22Rv1 (cell line): ENCODE measurements at regions not wholly inside any gene's neighbourhood (a gene's known extent, or its start where the extent isn't known, plus 50 kb on each side); places are given as distances from the start of the nearest gene placed in this dataset.
A peak's percentile ranks its signal among the peaks of the same experiment; 100 is the strongest.
"Not testable (repeated sequence)": the region's sequence is repeated elsewhere in the genome, so short reads cannot be mapped to it uniquely, and the experiment has no call there.

ENCODE experiments used
- H3K27ac ChIP-seq: fragments of 450-650 bp; 2 replicates; pipeline ENCODE4 v1.5.1; 2017
- ZFX ChIP-seq: fragments of 450-650 bp; IDR thresholded peaks from 2 replicates; pipeline ENCODE4 v1.6.1; 2017; ENCODE audit warnings: antibody characterized with exemption, borderline replicate concordance
- TF ChIP-seq, protein P1 (sequence below): fragments of 450-650 bp; IDR thresholded peaks from 2 replicates; pipeline ENCODE4 v1.5.1; 2017; ENCODE audit warnings: mild to moderate bottlenecking

DNA sequence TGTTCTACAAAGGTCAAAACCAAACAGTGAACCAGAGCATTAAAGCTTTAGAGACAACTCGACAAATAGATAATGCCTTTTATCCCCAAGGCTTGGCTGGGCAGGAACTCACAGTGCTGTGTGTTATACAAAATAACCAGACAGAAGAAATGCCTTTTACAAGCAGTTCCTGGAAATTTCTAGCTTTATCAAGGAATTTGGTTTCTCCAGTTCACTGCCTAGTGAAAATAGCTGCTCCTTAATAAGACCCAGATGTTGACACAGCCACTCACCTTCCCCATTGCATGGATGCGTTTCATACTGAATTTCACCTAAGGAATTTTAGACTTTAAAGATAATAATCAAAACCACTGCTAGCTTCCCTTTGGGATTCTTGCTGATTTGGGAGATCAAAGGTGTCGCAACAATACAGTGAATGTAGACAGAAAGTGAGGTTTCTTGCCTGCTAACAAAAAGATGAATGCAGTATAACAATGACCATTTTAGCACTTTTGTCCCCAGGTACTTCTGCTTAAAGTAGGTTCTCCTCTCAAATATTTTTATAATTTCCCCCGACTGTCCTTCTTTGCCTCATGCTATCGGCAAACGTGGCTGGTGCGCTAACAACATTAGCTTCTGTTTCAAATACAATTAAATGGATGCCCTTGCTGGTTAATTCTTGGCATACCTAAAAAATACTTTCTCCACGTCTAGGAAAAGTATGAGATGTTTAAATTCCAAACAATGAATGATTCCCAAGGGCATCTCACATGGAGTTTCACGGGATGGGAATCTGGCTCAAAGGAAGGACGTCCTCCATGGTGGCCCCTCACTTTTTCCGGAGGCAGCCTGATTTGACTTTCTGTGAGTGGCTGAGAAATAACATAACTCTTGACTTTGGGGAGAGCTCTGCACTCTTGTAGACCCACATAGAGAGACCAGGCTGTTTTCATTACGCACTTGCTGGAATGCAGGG is 162.4 kb downstream of the C12orf75 start:
- no peak overlapping the region for H3K27ac ChIP-seq
- TF ChIP-seq, protein P1, sequence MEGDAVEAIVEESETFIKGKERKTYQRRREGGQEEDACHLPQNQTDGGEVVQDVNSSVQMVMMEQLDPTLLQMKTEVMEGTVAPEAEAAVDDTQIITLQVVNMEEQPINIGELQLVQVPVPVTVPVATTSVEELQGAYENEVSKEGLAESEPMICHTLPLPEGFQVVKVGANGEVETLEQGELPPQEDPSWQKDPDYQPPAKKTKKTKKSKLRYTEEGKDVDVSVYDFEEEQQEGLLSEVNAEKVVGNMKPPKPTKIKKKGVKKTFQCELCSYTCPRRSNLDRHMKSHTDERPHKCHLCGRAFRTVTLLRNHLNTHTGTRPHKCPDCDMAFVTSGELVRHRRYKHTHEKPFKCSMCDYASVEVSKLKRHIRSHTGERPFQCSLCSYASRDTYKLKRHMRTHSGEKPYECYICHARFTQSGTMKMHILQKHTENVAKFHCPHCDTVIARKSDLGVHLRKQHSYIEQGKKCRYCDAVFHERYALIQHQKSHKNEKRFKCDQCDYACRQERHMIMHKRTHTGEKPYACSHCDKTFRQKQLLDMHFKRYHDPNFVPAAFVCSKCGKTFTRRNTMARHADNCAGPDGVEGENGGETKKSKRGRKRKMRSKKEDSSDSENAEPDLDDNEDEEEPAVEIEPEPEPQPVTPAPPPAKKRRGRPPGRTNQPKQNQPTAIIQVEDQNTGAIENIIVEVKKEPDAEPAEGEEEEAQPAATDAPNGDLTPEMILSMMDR: no peak
- TF ChIP-seq ZFX: no peak

DNA sequence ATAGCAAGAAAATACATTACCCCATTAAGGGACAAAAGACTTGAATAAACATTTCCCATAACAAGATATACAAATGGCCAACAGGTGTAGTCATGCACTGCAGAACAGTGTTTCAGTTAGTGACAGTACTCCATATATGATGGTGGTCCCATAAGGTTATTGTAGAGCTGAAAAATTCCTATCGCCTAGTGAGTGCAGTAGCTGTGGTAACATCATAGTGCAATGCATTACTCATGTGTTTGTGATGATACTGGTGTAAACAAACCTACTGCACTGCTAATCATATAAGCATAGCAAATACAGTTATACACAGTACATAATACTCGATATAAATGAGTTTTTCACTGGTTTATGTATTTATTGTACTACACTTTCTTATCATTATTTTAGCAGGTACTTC is 168.7 kb downstream of the C12orf75 start:
- TF ChIP-seq, protein P1: no peak
- no peak for TF ChIP-seq ZFX
- no peak overlapping the region for H3K27ac ChIP-seq

DNA sequence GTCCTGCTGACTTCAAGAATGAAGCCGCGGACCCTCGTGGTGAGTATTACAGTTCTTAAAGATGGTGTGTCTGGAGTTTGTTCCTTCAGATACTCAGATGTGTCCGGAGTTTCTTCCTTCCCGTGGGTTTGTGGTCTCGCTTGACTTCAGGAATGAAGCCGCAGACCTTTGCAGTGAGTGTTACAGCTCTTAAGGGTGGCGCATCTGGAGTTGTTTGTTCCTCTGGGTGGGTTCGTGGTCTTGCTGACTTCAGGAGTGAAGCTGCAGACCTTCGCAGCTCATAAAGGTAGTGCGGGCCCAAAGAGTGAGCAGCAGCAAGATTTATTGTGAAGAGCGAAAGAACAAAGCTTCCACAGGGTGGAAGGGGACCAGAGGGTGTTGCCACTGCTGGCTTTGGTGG is 170.2 kb downstream of the C12orf75 start:
- H3K27ac ChIP-seq: not testable (repeated sequence)

DNA sequence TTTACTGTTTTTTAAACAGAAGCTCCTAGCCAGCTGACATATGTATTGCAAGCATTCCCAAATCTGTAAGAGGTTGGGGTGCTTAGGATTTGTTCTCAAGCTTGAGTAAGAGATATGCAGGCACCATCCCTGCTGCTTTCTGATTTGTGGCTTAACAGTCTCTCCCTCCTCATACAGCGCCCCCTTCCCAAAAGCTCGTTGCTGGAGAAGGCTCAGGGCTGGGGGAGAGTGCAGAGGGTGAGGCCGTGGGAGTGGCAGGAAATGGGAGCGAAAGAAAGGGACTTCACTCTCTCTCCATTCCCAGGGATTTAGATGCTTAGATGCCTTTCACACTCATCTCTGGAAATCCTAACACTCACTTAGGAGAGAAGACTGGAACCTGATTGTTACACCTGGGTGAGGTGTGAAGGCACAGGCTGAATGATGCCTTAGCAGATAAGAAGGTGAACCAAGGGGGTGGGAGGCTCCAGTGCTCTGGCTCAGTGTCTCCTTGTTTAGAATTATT is 172.0 kb downstream of the C12orf75 start:
- TF ChIP-seq, protein P1: no peak
- no peak for TF ChIP-seq ZFX
- no peak overlapping the region for H3K27ac ChIP-seq

DNA sequence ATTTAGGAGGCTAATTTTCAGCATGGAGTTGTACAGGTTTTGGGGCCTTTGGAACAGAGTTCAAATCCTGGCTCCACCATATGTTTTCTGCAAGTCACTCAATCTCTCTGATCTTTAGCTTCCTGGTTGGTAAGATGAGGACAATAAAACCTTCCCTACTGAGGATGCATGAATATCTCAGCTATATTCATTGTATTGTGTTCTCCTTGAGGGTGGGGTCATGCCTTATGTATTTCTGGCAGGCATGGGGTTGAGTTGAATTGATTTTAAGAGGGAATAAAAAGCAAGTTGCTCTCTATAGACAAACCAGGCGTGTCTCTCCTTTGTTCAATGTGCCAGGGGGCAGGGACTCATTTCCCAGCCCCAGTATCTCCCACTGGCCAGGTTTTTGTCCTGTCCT is 173.1 kb downstream of the C12orf75 start:
- H3K27ac ChIP-seq: no peak overlapping the region
- TF ChIP-seq ZFX: no peak
- TF ChIP-seq, protein P1: no peak

DNA sequence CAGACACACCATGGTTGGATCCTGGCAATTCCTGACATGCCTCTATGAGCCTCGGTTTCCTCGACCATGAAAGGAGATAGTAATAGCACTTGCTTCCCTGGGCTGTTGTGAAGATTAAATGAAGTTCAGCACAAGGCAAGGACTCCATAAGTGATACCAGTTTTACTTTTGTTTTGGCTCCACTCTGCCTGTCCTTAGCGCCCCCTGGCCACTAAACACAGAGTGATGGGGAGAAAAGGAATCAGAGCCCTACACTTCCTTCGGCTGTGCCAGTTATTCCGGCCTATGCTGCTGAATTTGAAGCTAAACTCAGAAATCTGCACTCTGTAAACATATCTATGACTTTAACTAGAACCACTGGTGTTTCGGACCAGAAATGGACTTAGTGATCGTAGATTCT is 173.8 kb downstream of the C12orf75 start:
- H3K27ac ChIP-seq: no peak overlapping the region
- TF ChIP-seq, protein P1: peak; percentile 25; the same call in 1 of the 2 replicates
- no peak for TF ChIP-seq ZFX

DNA sequence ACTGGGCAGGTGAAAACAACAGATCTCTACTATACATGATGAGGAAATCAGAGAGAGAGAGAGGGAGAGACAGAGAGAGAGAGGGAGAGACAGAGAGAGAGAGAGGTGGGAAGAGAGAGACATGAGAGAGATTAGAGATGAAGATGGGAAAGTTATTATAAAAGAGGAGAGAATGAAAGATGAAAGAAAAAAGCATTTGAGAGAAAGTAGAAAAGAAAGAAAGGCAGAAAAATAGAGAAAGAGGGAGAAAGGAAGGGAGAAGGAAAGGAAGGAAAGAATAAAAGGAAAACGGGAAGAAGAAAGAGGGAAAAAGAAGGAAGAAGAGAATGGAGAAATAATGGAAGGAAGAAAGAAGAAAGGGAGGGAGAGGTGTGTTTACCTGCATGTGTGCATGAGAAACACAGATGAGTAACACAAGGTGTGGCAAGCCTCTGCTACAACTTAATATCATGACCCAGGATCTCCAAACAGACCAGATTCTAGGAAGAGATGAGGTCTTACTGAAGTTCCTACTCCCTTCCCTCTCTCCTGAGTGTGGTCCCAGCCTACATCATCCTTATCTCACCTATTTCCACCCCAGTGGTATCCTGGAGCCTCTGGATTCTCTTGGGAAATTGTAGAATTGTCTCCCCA is 176.3 kb downstream of the C12orf75 start:
- no peak overlapping the region for H3K27ac ChIP-seq
- no peak for TF ChIP-seq ZFX
- TF ChIP-seq, protein P1: no peak
